ENCODE measurements at regions not wholly inside any gene's neighbourhood (a gene's known extent, or its start where the extent isn't known, plus 50 kb on each side); places are given as distances from the start of the nearest gene placed in this dataset.

- no peaks in the 10 kb centered on the region for H3K79me2 ChIP-seq (ENCODE audit: control insufficient read depth, insufficient read depth, low read length)
- H3K4me1 ChIP-seq (ENCODE audit: control insufficient read depth, extremely low read depth, insufficient read depth, low read length) = no peaks in the 10 kb centered on the region
- dilution Hi-C loops (cut with MboI; ENCODE audit: extremely low pct_ligation_motif_present, low sequenced_read_pairs) = no loop called here
- no peaks in the 10 kb centered on the region for H3K27me3 ChIP-seq (ENCODE audit: control insufficient read depth in 2 of 2, insufficient read depth in 2 of 2, low read length in 2 of 2)
- H3K9ac ChIP-seq (replicated peaks; ENCODE audit: extremely low read depth, insufficient read depth, low read length) = no peak overlapping the region
- H2AFZ ChIP-seq (ENCODE audit: low read depth, low read length) = no peak overlapping the region
- intact Hi-C loops (cut with micrococcal nuclease) = no loop called here
- CTCF ChIA-PET = no interaction called here
- DNase-seq (ENCODE audit: low read depth, low spot score) (no peak), FAIRE-seq (no peak)
- H3K27ac ChIP-seq (ENCODE audit: insufficient read depth, low read depth, low read length) = no peak overlapping the region
- no peaks in the 10 kb centered on the region for H3K9me3 ChIP-seq (replicated peaks; ENCODE audit: control insufficient read depth, insufficient read depth, low read length)
- no peaks in the 10 kb centered on the region for H3K36me3 ChIP-seq (ENCODE audit: control insufficient read depth in 2 of 2, extremely low read depth in 1 of 2, insufficient read depth in 2 of 2, low read length in 2 of 2)
- TF ChIP-seq GATA2 (IDR thresholded peaks at IDR 0.05; ENCODE audit: insufficient read depth, insufficient read length, low read depth, low read length) (no peak), MAX (IDR thresholded peaks at IDR 0.05; ENCODE audit: insufficient read depth, insufficient read length) (no peak), POLR2AphosphoS5 (IDR thresholded peaks at IDR 0.05; ENCODE audit: insufficient read depth, low read depth, low read length) (no peak), FOS (IDR thresholded peaks at IDR 0.05; ENCODE audit: borderline replicate concordance, insufficient read depth, low read length) (no peak), CTCF (IDR thresholded peaks at IDR 0.05; ENCODE audit: extremely low read depth in 1 of 2, insufficient read depth in 1 of 2, low read depth in 1 of 2, low read length in 2 of 2) (no peak), EZH2 (IDR thresholded peaks at IDR 0.05; ENCODE audit: borderline replicate concordance, low read depth, low read length, severe bottlenecking) (no peak), MYC (IDR thresholded peaks at IDR 0.05; ENCODE audit: low read depth, low read length) (no peak), JUN (IDR thresholded peaks at IDR 0.05; ENCODE audit: borderline replicate concordance, insufficient read depth, insufficient read length, low read depth) (no peak), POLR2A (IDR thresholded peaks at IDR 0.05; ENCODE audit: low read depth, low read length) (no peak)
- BruUV-seq (replicated peaks) = no TSS peak
- no peak overlapping the region for H3K4me2 ChIP-seq (ENCODE audit: insufficient read depth, low read length)
- H3K4me3 ChIP-seq (replicated peaks in 1 of 3; ENCODE audit: insufficient read depth in 1 of 3, low read depth in 1 of 3, low read length in 3 of 3) = no peak overlapping the region
- H3K9me1 ChIP-seq (replicated peaks; ENCODE audit: control insufficient read depth, extremely low read depth, insufficient read depth, low read length) = no peaks in the 10 kb centered on the region
- H4K20me1 ChIP-seq (replicated peaks; ENCODE audit: control insufficient read depth, extremely low read depth, insufficient read depth, low read length) = no peaks in the 10 kb centered on the region
- POLR2A ChIA-PET = no interaction called here
Measured at GRCh38 chr4:96763546-96763945, 923.7 kb downstream of the PDHA2 start.
